ENCODE measurements at regions not wholly inside any gene's neighbourhood (a gene's known extent, or its start where the extent isn't known, plus 50 kb on each side); places are given as distances from the start of the nearest gene placed in this dataset.

DNA sequence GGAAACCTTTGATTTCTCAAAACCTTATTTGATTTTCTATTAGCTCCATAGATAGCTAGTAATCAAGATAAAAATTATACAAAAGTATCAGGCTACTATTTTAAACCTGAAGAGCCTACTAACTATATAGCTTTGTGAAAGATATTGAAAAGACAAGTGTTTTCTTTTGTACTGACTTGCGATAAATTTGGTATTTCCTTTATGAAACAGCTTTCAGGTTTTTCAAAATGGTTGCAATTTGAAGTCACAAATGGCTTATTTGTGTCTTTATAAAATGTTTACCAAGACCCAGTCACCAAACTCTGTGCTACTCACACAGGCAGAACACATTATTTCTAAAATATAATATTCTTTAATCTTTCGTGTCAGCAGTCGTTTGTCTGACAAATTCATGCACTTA is 167.5 kb upstream of the ALCAM start:
- intact Hi-C loops (cut with micrococcal nuclease; ENCODE audit: unreplicated experiment) = no loop called here
- DNase-seq = no peak
- CTCF ChIA-PET = no interaction called here
- no peaks in the 10 kb centered on the region for H3K9me3 Mint-ChIP-seq (ENCODE audit: unreplicated experiment)
- Histone ChIP-seq H3K27me3 (replicated peaks; ENCODE audit: control insufficient read depth, insufficient read depth, low read length) (no peaks in the 10 kb centered on the region), H3K4me1 (no peaks in the 10 kb centered on the region), H3K4me3 (ENCODE audit: low read depth, low read length) (no peak overlapping the region), H3K9me3 (no peaks in the 10 kb centered on the region), H3K36me3 (ENCODE audit: control insufficient read depth, insufficient read depth, low read length) (no peaks in the 10 kb centered on the region)
- BruUV-seq (replicated peaks) = no TSS peak
- TF ChIP-seq, protein P1, sequence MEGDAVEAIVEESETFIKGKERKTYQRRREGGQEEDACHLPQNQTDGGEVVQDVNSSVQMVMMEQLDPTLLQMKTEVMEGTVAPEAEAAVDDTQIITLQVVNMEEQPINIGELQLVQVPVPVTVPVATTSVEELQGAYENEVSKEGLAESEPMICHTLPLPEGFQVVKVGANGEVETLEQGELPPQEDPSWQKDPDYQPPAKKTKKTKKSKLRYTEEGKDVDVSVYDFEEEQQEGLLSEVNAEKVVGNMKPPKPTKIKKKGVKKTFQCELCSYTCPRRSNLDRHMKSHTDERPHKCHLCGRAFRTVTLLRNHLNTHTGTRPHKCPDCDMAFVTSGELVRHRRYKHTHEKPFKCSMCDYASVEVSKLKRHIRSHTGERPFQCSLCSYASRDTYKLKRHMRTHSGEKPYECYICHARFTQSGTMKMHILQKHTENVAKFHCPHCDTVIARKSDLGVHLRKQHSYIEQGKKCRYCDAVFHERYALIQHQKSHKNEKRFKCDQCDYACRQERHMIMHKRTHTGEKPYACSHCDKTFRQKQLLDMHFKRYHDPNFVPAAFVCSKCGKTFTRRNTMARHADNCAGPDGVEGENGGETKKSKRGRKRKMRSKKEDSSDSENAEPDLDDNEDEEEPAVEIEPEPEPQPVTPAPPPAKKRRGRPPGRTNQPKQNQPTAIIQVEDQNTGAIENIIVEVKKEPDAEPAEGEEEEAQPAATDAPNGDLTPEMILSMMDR (IDR thresholded peaks at IDR 0.05; ENCODE audit: insufficient read depth in 1 of 2, low read depth in 1 of 2, low read length in 1 of 2, severe bottlenecking in 1 of 2, unreplicated experiment in 1 of 2) = no peak
- no peak overlapping the region for H3K27ac Mint-ChIP-seq (ENCODE audit: unreplicated experiment)
- H3K4me3 Mint-ChIP-seq (ENCODE audit: unreplicated experiment) = no peak overlapping the region
- POLR2A ChIA-PET = no interaction called here
- H3K36me3 Mint-ChIP-seq (ENCODE audit: insufficient read depth, unreplicated experiment) = no peaks in the 10 kb centered on the region
- H3K27me3 Mint-ChIP-seq (ENCODE audit: insufficient read depth, unreplicated experiment) = peaks cover 3% of the 10 kb centered on the region
- H3K4me1 Mint-ChIP-seq (ENCODE audit: low read depth, unreplicated experiment) = no peaks in the 10 kb centered on the region

DNA sequence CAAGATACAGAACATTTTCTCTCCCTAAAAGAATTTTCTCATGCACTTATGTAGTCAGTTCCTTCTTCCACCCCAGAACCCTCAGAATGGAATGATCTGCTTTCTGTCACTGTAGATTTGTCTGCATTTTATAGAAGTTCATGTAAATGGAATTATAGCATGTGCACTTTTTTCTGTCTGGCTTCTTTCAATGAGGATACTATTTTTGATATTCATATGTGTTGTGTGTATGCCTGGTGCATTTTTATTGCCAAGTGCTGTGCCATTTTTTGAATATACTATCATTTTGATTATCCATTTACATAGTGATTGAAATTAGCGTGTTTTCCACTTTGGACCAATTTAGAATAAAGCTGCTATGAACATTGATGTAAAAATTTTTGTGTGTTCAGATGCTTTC is 156.6 kb upstream of the ALCAM start:
- ChIA-PET CTCF (no interaction called here), POLR2A (no interaction called here)
- H3K9me3 ChIP-seq = no peaks in the 10 kb centered on the region
- no peaks in the 10 kb centered on the region for H3K4me1 ChIP-seq
- H3K27me3 ChIP-seq (replicated peaks; ENCODE audit: control insufficient read depth, insufficient read depth, low read length) = no peaks in the 10 kb centered on the region
- no peaks in the 10 kb centered on the region for H3K36me3 ChIP-seq (ENCODE audit: control insufficient read depth, insufficient read depth, low read length)
- Mint-ChIP-seq H3K27ac (ENCODE audit: unreplicated experiment) (no peak overlapping the region), H3K27me3 (ENCODE audit: insufficient read depth, unreplicated experiment) (no peaks in the 10 kb centered on the region), H3K36me3 (ENCODE audit: insufficient read depth, unreplicated experiment) (no peaks in the 10 kb centered on the region), H3K4me1 (ENCODE audit: low read depth, unreplicated experiment) (no peaks in the 10 kb centered on the region), H3K9me3 (ENCODE audit: unreplicated experiment) (no peaks in the 10 kb centered on the region), H3K4me3 (ENCODE audit: unreplicated experiment) (no peak overlapping the region)
- intact Hi-C loops (cut with micrococcal nuclease; ENCODE audit: unreplicated experiment) = no loop called here
- TF ChIP-seq, protein P1 (IDR thresholded peaks at IDR 0.05; ENCODE audit: insufficient read depth in 1 of 2, low read depth in 1 of 2, low read length in 1 of 2, severe bottlenecking in 1 of 2, unreplicated experiment in 1 of 2) = no peak
- H3K4me3 ChIP-seq (ENCODE audit: low read depth, low read length) = no peak overlapping the region
- no TSS peak for BruUV-seq (replicated peaks)
- no peak for DNase-seq

DNA sequence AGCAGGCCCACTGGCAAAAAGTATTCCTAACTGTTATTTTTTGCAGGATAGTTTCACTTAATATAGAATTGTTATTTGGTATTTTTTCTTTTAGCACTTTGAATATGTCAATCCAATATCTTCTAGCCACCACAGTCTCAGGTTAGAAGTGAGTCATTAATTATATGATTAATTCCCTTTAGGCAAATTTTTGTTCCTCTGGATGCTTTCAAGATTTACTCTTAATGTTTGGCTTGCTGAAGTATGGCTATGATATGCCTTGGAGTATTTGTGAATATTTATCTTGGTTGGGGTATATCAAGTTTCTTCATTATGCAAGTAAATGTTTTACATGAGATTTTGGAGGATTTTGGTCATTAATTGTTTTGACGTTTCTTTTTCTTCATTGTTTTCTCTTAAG is 152.1 kb upstream of the ALCAM start:
- Histone ChIP-seq H3K4me3 (ENCODE audit: low read depth, low read length) (no peak overlapping the region), H3K4me1 (no peaks in the 10 kb centered on the region), H3K9me3 (no peaks in the 10 kb centered on the region), H3K36me3 (ENCODE audit: control insufficient read depth, insufficient read depth, low read length) (no peaks in the 10 kb centered on the region), H3K27me3 (replicated peaks; ENCODE audit: control insufficient read depth, insufficient read depth, low read length) (no peaks in the 10 kb centered on the region)
- Mint-ChIP-seq H3K27me3 (ENCODE audit: insufficient read depth, unreplicated experiment) (no peaks in the 10 kb centered on the region), H3K27ac (ENCODE audit: unreplicated experiment) (no peak overlapping the region), H3K9me3 (ENCODE audit: unreplicated experiment) (no peaks in the 10 kb centered on the region), H3K36me3 (ENCODE audit: insufficient read depth, unreplicated experiment) (no peaks in the 10 kb centered on the region), H3K4me1 (ENCODE audit: low read depth, unreplicated experiment) (no peaks in the 10 kb centered on the region), H3K4me3 (ENCODE audit: unreplicated experiment) (no peak overlapping the region)
- no TSS peak for BruUV-seq (replicated peaks)
- ChIA-PET POLR2A (no interaction called here), CTCF (no interaction called here)
- TF ChIP-seq, protein P1 (IDR thresholded peaks at IDR 0.05; ENCODE audit: insufficient read depth in 1 of 2, low read depth in 1 of 2, low read length in 1 of 2, severe bottlenecking in 1 of 2, unreplicated experiment in 1 of 2) = no peak
- no peak for DNase-seq
- intact Hi-C loops (cut with micrococcal nuclease; ENCODE audit: unreplicated experiment) = no loop called here

Data from Caco-2 (cell line).